COLO668 (cell line): ENCODE measurements at regions not wholly inside any gene's neighbourhood (a gene's known extent, or its start where the extent isn't known, plus 50 kb on each side); places are given as distances from the start of the nearest gene placed in this dataset.
"Not testable (repeated sequence)": the region's sequence is repeated elsewhere in the genome, so short reads cannot be mapped to it uniquely, and the experiment has no call there.

Source experiments
- DNase-seq: peaks from one replicate; lab custom pipeline; 2025; ENCODE audit not compliant: unreplicated experiment; lab: John Stamatoyannopoulos, UW

DNA sequence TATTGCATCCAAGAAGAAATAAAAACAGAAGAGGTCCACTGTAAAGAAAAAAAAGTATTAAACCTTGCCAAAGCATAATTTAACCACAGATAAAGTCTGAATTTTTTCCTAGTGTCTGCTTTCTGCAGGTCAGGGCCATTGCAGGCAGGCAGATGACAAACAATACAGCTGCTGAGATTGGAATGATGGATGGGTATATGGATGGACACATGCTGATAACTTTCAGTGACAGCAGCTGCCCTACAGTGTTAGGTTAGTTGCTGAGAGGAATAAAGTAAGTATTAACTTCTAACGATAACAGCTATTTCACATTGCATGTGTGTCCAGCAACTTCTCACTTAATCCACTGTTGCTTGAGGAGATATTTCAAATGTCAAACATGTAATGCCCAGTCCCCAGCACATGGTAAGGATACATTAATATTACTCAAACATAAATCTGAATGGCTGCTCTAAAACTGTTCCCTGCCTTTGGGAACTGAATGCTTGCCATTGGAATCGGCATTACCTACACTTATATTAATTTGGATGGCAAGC, 515.3 kb downstream of the RMST start:
- DNase-seq: no peak

DNA sequence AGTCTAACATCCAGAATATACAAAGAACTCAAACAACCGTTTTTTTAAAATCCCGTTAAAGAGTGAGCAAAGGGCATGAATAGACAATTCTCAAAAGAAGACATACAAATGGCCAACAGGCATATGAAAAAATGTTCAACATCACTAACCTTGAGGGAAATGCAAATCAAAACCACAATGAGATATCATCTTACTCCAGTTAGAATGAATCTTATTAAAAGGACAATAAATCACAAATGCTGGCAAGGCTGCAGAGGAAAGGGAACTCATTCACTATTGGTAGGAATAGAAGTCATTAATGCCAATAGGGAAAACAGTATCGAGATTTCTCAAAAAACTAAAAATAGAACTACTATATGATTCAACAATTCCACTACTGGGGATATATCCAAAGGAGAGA, 520.1 kb downstream of the RMST start:
- no peak for DNase-seq

DNA sequence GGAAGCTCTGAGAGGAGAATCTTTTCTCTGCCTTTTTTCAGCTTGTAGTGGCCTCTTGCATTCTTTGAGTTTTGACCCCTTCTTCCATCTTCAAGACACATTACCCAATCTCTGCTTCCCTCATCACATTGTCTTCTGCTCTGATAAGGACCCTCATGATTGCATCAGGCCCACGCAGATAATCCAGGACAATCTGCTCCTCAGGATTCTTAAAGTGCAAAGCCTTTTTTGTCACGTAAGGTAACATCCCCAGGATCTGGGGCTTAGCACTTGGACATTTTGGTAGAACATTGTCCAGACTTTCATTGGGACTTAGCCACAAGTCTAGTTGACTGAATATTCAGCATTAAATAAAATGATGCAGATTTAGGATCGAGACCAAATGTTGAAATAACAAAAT, 521.2 kb downstream of the RMST start:
- DNase-seq: no peak

DNA sequence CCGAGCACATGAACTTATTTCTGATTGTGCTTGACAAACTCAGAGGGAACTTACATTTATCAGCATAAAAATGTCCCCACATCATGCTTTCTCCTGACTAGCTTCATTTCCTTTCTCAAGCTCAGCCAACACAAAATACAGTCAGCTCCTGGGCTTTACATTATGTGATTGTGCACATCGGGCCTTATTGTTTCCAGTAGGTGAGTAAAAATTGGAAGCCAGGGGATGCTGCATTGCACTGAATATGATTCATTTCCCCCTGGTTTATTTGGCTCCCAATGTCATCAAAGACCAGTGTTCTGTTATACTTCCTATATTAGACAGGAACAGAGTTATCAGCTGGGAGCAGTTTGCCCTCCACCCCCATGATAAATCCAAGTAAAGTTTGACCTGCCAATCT, 521.8 kb downstream of the RMST start:
- no peak for DNase-seq

DNA sequence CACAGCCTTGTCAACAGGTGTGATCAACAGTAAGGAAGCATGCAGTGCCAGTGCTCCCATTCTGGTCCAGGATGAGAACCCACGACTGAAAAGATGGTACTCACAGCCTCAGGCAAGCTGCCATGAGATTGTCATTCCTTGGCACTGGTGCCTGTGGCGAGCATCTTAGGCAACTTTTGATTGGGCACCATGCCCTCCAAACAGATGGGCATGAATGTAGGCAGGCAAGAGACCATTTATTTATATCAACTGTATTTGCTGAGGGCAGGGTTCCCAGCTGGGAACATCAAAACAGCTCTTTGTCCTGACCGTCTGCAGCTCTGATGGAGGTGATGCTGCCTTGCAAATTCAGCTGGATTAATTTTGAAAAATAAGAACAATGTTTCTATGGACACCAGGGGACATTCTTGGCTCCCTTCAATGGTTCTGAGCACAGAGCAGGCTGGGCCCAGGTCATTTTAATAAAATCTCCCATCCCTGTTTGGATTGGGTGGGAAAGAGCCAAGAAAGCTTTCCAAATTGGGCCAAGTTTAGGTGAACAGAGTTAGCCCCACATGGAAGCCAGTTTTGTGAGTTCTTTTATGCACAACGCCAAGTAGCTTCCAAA, 522.5 kb downstream of the RMST start:
- no peak for DNase-seq

DNA sequence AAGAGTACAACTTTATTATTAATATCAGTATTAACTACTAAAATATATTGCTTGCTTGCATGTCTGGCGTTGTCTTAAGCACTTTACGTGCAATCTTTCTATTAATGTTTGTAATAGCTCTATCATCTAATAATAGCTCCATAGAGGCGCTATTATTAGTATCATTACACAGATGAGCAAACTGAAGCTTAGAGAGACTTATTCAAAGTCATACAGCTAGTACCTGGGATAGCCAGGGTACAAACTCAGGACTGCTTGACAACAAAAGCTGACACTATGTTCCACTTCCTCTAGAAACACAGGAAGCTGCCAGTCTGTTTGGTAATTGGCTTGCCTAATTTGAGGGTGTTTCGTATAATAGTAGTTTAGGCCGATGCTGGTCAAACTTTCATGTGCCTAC, 523.2 kb downstream of the RMST start:
- DNase-seq: no peak

DNA sequence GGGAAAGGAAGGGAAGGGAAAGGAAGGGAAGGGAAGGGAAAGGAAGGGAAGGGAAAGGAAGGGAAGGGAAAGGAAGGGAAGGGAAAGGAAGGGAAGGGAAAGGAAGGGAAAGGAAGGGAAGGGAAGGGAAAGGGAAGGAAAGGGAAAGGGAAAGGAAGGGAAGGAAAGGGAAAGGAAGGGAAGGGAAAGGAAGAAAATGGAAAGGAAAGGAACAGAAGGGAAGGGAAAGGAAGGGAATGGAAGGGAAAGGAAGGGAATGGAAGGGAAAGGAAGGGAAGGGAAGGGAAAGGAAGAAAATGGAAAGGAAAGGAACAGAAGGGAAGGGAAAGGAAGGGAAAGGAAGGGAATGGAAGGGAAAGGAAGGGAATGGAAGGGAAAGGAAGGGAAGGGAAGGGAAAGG, 526.0 kb downstream of the RMST start:
- not testable (repeated sequence) for DNase-seq

DNA sequence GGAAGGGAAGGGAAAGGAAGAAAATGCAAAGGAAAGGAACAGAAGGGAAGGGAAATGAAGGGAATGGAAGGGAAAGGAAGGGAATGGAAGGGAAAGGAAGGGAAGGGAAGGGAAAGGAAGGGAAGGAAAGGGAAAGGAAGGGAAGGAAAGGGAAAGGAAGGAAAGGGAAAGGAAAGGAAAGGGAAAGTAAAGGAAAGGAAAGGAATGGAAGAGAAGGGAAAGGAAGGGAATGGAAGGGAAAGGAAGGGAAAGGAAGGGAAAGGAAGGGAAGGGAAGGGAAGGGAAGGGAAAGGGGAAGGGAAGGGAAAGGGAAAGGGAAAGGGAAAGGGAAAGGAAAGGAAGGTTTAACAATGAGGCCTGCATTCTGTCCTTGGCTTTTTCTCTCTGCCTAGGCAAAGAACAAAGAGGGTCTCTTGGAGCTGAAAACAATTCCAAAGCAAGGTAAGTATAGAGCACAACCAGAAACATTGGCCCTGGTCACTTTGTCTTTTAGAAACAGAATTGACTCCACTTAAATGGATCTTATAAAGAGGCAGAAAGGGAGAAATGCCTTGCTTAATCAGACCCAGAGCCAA, 525.9 kb upstream of the TMPO start:
- DNase-seq: no peak

DNA sequence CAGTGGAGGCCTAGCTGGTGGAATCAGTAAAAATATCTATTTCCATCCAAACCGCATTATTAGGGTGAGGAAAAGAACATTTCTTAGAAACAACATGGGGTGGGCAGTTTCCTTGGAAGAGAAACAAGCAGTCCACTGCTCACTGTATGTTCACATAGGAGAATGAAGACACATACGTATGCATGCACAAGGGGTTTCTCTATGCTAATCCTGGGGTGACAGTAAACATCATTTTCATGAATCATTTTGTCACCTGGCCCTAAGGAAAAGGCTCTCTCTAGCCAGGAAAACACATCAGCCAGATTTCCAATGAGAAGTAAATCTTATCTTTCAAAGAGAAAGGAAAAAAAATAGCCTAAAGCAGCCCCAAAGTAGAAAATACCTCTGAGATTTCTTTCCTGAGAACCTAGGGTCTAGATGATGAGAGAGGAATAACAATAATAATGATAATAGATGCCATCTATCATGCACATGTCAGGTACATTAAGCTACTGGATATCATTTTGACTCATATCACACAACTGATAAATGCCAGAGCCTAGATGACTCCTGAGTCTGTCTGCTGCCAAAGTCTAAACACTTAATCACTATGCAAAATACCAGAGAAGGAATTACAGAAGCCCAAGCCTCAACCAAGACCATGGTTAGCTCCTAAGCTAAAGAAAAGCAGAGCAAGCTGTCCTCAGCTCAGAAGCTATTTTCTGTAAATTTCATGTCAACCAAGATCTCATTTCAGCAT, 520.5 kb upstream of the TMPO start:
- DNase-seq: no peak

DNA sequence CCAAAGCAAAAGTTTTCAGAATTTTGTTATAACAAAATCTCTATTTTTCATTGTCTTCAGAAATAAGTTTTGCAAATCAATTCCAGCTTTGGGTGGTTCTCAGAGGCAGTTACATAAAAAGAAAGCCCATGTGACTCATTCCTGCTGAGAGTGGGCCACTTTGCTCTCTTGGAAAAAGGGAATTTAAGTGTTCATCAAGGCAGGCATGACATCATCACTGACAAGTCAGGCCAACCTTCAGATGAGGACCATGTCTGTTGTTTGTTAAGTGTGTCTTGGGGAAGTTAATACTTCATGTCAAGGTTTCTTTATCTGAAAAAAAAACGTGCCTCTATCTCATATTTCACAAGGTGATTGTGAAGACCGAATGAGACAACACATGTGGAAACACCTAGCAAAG, 519.8 kb upstream of the TMPO start:
- DNase-seq: no peak

DNA sequence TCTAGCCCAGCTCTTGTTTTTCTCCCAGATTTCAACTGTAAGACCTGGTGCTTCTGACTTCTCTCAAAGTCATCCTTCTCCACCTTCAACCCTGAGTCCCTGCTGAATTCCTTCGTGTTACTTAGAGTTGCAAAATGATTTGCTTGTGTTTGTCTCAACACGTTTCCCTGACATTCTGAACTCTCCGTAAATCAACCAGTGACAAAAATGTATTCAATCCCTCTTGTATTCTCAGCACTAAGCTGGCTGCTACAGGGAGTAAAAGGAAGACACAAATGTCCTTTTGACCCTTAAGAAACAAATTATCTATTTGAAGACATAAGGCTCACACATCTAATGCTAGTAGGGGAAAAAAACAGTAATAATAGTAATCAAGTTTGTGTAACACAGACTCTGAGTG, 514.0 kb upstream of the TMPO start:
- DNase-seq: no peak

DNA sequence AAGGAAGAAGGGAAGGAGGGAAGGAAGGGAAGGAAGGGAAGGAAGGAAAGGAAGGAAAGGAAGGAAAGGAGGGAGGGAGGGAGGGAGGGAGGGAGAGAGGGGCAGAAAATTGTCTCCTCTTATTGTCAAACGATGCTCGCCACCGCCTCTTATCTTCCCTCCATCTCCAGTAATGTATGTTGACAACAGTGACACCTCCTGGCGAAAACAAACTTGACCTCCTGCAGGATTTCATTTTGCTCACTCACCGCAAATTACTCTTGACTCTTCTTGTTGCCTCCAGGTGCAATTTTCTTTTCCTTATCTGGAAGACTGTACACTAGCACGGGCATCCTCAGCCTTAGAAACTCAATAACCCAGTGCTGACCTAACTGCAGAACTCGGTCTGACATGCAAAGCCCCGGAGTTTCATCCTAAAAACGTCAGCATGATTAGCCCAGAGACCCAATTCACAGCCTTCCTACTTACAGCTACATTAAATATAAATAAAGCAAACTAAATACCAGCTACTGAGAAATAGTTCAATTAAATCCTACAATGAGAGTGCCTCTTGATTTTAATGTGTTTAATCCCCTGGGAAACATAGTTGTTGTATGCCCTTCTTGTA, 512.4 kb upstream of the TMPO start:
- peak; percentile 59 for DNase-seq

DNA sequence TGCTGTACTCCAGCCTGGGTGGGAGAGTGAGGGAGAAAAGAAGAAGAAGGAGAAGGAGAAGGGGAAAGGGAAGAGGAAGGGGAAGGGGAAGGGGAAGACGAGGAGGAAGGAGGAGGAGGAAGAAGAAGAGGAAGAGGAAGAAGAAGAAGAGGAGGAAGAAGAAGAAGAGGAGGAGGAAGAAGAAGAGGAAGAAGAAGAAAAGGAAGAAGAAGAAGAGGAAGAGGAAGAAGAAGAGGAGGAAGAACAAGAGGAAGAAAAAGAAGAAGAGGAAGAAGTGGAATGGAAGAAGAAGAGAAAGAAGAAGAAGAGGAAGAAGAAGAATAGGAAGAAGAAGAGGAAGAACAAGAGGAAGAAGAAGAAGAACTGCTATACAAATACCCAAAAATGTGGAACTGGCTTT, 507.4 kb upstream of the TMPO start:
- no peak for DNase-seq

DNA sequence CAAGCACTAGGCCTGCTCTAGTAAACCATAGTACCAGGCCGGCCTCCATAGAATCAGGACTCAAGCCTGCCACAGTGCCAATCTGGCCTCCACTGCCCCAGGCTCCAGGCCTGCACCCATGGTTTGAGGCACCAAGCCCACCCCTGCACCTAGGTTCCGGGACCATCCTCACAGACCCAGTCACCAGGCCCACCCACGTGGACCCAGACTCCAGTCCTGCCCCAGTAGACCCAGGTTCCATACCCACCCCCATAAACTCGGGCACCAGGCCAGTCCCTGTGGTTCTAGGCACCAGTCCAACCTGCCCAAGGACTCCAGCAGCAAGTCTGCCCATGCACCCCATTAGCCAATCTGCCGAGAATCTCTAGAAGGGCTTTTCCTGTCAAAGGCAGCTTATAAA, 501.8 kb upstream of the TMPO start:
- no peak for DNase-seq

DNA sequence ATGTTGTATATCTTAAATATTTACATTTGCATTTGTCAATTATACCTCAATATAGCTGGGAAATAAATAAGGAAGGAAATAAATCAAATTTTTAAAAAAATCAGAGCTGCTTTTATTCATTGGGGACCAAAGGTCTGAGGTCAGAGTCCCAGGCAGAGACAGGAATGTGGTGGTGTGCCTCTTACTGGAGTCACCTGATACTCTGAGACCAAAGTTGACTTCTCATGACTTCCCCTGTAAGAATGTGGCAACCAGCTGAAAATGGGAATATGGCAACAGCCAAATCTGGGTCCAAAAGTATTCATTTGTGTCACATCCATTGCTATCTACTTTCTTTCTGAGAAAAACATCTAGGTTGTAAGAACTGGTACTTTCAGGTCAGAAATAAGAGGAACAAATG, 496.6 kb upstream of the TMPO start:
- DNase-seq: no peak

DNA sequence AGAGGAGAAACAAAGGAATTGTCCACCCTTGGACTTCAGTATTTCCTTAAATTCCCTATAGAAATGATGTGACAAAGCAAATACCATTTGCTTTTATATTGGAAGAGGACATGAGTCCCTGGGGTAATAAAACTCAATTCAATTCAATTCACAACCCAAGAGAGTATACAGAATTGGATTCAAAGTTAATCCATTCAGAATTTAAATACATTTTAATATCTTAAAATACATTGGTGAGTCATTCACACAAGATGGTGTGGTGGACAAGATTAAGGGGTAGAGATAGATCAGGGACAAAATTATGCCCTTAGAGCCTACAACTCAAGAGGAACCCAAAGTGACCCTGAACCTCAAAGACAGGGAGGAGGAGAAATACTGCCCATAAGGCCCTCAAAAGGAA, 495.0 kb upstream of the TMPO start:
- no peak for DNase-seq

DNA sequence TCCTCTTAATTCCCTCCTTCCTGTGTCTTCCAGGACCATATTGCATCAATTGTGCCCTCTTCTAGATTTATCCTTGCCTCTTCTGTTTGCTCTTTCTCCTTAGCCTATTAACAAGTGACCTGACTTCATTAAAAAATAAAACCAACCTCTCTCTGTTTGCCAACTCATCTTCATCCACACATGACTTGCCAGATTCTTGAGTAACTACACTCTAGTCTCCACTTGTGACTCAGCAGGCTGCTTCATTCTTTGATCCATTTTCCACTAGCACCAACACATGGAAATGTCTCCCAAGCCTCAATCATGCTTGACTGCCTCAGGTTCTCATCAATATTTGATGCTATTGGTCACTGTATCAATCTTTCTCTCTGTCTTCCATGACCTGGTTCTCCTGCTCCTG, 492.4 kb upstream of the TMPO start:
- DNase-seq: no peak

DNA sequence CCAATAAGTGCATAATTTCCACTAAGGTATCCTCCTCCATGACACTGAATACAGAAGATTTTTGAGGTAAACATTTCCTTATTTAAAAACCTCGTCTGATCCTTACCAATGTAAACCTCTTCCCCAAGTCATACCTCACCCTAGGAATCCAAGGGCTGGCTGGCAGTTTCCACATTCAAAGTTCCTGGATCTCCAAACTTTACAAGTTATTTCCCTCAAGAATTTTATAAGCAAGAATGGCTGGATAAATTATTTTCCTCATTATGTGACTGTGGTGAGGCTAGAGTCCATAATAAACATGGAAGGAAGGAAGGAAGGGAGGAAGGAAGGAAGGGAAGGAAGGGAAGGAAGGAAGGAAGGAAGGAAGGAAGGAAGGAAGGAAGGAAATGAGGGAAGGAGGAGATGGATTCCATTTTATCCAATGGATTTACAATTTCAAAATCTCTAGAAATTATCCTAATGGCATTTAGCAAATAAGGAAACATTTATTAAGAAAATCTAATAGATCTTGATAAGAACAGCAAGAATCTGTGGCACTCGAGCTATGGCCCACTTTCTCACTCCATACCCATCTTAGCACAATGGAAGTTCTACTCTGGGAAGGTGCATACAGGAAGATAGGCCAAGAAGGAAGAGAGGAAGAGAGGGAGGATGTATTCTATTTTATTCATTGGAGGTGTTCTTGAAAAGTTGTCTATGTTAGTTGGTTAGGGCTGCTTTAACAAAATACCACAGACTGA, 477.8 kb upstream of the TMPO start:
- no peak for DNase-seq

DNA sequence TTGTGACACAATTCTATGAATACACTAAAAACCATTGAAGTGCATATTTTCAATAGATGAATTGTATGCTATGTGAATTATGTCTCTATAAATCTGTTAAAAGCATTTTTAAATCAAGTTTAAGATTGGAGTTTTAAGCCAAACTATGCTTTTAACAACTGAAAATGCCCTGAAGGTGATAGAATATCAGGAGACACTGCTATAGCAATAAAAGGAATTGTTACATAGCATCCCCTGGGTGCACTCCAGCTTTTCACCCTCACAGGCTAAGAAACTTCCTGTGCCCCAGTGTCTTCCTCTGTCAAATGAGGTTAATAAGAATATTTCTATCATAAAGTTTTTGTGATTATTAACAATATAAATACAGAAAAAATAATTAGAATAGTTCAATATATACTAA, 472.7 kb upstream of the TMPO start:
- DNase-seq: no peak

DNA sequence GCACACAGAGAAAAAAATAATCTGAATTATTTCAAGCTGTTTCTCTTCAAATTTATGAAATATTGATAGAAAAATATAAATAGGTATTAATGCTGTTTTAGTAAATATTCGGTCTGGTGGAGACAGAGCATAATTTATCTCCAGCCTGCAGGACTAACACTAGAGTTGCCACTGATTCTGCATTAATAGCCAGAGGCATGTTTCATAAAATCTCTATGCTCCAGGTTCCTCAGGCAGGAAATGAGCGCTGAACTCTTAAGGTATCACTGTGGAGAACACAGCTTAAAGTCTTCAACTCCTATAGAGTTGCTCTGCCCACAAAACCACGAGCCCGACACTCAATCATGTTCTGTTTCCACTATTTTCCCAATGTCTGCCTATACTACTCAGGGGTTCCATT, 470.0 kb upstream of the TMPO start:
- no peak for DNase-seq

DNA sequence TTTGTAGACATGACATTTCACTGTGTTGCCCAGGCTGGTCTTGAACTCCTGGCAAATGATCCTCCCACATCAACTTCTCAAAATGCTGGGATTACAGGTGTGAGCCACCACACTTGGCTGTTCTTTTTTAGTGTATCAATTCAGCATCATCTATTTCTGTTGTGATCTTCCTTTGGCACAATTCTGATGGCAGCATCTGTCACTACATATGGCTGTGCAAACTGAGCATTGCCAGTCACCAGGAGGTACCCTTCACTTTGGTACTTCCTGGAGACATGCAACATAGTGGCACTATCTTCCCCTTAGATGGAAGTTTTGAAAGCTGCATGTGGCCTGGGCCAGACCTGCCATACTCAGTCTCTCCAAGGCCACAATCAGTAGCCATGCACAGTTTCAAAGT, 467.1 kb upstream of the TMPO start:
- DNase-seq: no peak
